ENCODE measurements at regions not wholly inside any gene's neighbourhood (a gene's known extent, or its start where the extent isn't known, plus 50 kb on each side); places are given as distances from the start of the nearest gene placed in this dataset.

GRCh38 chr3:159144891-159145290 is 343.0 kb downstream of the MFSD1 start:
- H3K36me3 ChIP-seq (ENCODE audit: control insufficient read depth, insufficient read depth, low read length): no peaks in the 10 kb centered on the region
- no peak for TF ChIP-seq CTCF (IDR thresholded peaks at IDR 0.05; ENCODE audit: insufficient read depth, low read length, poor library complexity, severe bottlenecking)
- H3K27me3 ChIP-seq (ENCODE audit: control insufficient read depth, insufficient read depth, low read length): no peaks in the 10 kb centered on the region
- no peak for DNase-seq (ENCODE audit: low read depth)
- no peak overlapping the region for H3K4me3 ChIP-seq (ENCODE audit: low read depth, low read length)

GRCh38 chr3:159146392-159146791 is 344.5 kb downstream of the MFSD1 start:
- H3K4me3 ChIP-seq (ENCODE audit: low read depth, low read length): no peak overlapping the region
- H3K27me3 ChIP-seq (ENCODE audit: control insufficient read depth, insufficient read depth, low read length): no peaks in the 10 kb centered on the region
- TF ChIP-seq CTCF (IDR thresholded peaks at IDR 0.05; ENCODE audit: insufficient read depth, low read length, poor library complexity, severe bottlenecking): no peak
- DNase-seq (ENCODE audit: low read depth): no peak
- no peaks in the 10 kb centered on the region for H3K36me3 ChIP-seq (ENCODE audit: control insufficient read depth, insufficient read depth, low read length)

- Histone ChIP-seq H3K27me3 (ENCODE audit: control insufficient read depth, insufficient read depth, low read length) (no peaks in the 10 kb centered on the region), H3K4me3 (ENCODE audit: low read depth, low read length) (no peak overlapping the region), H3K36me3 (ENCODE audit: control insufficient read depth, insufficient read depth, low read length) (no peaks in the 10 kb centered on the region)
- no peak for TF ChIP-seq CTCF (IDR thresholded peaks at IDR 0.05; ENCODE audit: insufficient read depth, low read length, poor library complexity, severe bottlenecking)
- no peak for DNase-seq (ENCODE audit: low read depth)
These were observed 345.1 kb downstream of the MFSD1 start for GRCh38 chr3:159146856-159147435.

GRCh38 chr3:159147813-159148212 is 346.0 kb downstream of the MFSD1 start:
- Histone ChIP-seq H3K4me3 (ENCODE audit: low read depth, low read length) (no peak overlapping the region), H3K27me3 (ENCODE audit: control insufficient read depth, insufficient read depth, low read length) (no peaks in the 10 kb centered on the region), H3K36me3 (ENCODE audit: control insufficient read depth, insufficient read depth, low read length) (no peaks in the 10 kb centered on the region)
- DNase-seq (ENCODE audit: low read depth): no peak
- TF ChIP-seq CTCF (IDR thresholded peaks at IDR 0.05; ENCODE audit: insufficient read depth, low read length, poor library complexity, severe bottlenecking): no peak

- DNase-seq (ENCODE audit: low read depth): no peak
These were observed 346.6 kb downstream of the MFSD1 start for GRCh38 chr3:159148466-159148865.

More at GRCh38 chr3:159148466-159148865, 346.6 kb downstream of the MFSD1 start:
- Histone ChIP-seq H3K4me3 (ENCODE audit: low read depth, low read length) (no peak overlapping the region), H3K27me3 (ENCODE audit: control insufficient read depth, insufficient read depth, low read length) (no peaks in the 10 kb centered on the region), H3K36me3 (ENCODE audit: control insufficient read depth, insufficient read depth, low read length) (no peaks in the 10 kb centered on the region)
- TF ChIP-seq CTCF (IDR thresholded peaks at IDR 0.05; ENCODE audit: insufficient read depth, low read length, poor library complexity, severe bottlenecking): no peak
